Stimulated activated CD4-positive, alpha-beta T cell treated with anti-CD3 and anti-CD28 coated beads, Interleukin-15, amount 100 ng/mL, for 24 hours (primary cell): ENCODE measurements at regions not wholly inside any gene's neighbourhood (a gene's known extent, or its start where the extent isn't known, plus 50 kb on each side); places are given as distances from the start of the nearest gene placed in this dataset.
"Not testable (repeated sequence)": the region's sequence is repeated elsewhere in the genome, so short reads cannot be mapped to it uniquely, and the experiment has no call there.

Experiments used
- DNase-seq: peaks from one replicate; pipeline ENCODE4 v3.0.0-alpha.2; 2020

- no peak for DNase-seq
Measured at GRCh38 chr21:28877318-28877884, 115.3 kb downstream of the LTN1 start.

DNA sequence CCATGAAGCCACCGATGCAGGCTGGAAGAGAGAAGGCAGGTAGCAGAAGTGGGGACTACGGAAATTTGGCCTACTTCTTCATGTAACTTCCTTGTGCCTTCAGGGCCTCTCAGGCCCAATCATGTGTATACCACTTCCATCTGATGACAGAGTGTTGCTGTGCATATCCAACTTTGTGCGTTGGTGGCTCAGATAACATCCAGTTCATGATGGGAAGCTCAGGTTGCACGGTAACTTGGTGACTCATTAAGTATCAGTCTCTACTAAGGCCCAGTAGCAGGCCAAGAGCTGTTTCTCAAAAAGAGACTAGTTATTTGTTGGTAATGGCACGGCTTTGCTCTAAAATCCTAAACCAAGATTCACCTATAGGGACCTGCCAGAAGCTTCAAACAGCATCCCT is 117.6 kb downstream of the LTN1 start:
- no peak for DNase-seq

- no peak for DNase-seq
Measured at GRCh38 chr21:28872218-28872617, 120.5 kb downstream of the LTN1 start.

DNA sequence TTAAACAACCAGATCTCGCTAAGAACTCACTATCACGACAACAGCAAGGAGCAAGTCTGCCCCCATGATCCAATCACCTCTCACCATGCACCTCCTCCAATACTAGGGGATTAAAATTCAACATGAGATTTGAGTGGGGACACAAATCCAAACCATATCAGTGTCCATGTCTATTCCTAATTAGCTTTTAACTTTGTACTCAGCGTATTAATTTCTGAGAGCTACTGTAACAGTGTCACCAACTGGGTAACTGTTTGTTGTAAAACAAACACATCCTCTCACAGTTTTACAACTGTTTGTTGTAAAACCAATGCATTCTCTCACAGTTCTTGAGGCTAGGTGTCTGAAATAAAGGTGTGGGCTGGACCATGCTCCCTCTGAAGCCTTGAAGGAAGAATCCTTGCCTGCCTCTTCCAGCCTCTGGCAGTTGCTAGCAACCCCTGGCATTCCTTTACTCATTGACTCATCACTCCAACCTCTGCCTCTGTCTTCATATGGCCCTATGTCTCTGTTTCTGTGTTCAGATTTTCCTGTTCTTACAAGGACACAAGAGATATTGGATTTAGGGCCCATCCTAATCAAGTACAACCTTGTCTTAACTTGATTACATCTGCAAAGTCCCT is 121.2 kb downstream of the LTN1 start:
- DNase-seq, result no peak

DNA sequence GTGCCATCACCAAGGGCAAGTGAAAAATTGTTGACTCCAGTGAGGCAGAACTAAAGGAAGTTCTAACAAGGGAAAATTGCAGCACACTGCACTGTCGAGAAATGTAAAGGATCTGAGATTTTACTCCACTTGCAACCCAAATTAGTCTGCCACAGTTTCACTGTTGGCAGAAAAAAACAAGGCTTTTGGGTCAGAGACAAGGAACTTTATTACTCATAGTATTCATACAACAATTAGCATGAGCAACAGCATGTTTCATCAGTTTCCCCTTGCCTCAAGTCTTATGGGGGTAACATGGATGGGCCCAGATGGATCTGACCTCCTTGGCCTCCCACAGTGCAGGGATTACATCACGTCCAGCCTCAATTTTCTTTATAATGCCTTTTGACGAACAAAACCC is 125.3 kb downstream of the LTN1 start:
- DNase-seq, result no peak

- no peak for DNase-seq
Measured at GRCh38 chr21:28865488-28866186, 127.0 kb downstream of the LTN1 start.

- DNase-seq, result no peak
Measured at GRCh38 chr21:28858424-28858823, 134.3 kb downstream of the LTN1 start.

- DNase-seq, result no peak
Measured at GRCh38 chr21:28857752-28858151, 134.9 kb downstream of the LTN1 start.

- no peak for DNase-seq
Measured at GRCh38 chr21:28856588-28857250, 136.0 kb downstream of the LTN1 start.

GRCh38 chr21:28852706-28853105 is 140.0 kb downstream of the LTN1 start:
- DNase-seq, result no peak

DNA sequence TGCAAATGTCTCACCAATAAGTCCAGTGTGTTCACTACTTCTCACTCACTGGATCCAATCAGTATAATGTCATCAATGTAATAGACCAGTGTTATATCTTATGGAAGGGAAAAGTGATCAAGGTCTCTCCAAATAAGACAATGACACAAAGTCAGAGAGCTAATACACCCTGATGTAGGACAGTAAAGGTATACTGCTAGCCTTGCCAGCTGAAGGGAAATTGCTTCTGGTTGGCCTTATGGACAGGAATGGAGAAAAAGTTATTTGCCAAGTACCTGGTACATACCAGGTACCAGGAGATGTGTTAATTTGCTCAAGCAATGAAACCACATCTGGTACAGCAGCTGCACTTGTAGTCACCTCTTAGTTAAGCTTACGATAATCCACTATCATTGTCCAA is 141.0 kb downstream of the LTN1 start:
- no peak for DNase-seq

DNA sequence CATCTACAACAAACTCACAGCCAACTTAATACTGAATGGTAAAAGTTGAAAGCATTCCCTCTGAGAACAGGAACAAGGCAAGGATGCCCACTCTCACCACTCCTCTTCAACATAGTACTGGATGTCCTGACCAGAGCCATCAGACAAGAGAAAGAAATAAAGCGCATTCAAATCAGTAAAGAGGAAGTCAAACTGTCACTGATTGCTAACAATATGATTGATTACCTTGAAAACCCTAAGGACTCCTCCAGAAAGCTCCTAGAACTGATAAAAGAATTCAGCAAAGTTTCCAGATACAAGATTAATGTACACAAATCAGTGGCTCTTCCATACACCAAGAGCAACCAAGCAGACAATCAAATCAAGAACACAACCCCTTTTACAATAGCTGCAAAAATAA is 153.4 kb downstream of the LTN1 start:
- DNase-seq, result not testable (repeated sequence)

DNA sequence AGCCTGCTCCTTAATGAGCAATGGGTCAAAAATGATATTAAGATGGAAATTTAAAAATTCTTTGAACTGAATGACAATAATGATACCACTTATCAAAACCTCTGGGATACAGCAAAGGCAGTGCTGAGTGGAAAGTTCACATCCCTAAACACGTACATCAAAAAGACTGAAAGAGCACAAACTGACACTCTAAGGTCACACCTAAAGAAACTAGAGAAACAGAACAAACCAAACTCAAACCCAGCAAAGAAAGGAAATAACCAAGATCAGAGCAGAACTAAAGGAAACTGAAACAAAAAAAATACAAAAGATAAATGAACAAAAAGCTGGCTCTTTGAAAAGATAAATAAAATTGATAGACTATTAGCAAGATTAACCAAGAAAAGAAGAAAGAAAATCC is 155.3 kb downstream of the LTN1 start:
- DNase-seq, result not testable (repeated sequence)

DNA sequence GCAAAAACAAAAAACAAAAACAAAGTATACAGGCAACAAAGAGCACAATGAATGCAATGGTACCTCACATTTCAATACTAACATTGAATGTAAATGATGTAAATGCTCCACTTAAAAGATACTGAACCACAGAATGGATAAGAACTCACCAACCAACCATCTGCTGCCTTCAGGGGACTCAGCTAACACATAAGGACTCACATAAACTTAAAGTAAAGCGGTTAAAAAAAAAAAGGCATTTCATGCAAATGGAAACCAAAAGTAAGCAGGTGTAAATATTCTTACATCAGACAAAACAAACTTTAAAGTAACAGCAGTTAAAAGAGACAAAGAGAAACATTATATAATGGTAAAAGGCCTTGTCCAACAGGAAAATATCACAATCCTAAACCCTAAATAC is 156.1 kb downstream of the LTN1 start:
- DNase-seq, result not testable (repeated sequence)

- DNase-seq, result no peak
Measured at GRCh38 chr21:28834335-28835238, 158.1 kb downstream of the LTN1 start.

- no peak for DNase-seq
Measured at GRCh38 chr21:28833609-28834008, 159.1 kb downstream of the LTN1 start.

DNA sequence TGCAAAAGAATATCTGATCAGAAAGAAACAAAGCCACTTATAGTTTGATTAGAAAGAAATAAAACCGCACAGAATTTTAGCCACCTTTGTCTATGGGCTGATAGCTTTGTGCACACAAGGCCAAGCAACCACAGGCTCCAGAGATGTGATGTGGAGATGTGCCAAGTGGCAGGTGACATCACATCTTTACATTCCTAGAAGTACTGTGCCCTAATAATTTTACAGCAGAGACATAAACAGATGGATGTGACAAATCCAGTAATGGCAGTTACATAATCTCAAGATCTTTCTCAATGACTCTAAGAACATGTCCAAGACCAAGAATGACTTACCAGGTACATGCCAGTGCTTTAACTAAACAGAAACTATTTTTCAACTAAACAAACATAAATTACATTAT is 159.5 kb downstream of the LTN1 start:
- DNase-seq, result no peak

DNA sequence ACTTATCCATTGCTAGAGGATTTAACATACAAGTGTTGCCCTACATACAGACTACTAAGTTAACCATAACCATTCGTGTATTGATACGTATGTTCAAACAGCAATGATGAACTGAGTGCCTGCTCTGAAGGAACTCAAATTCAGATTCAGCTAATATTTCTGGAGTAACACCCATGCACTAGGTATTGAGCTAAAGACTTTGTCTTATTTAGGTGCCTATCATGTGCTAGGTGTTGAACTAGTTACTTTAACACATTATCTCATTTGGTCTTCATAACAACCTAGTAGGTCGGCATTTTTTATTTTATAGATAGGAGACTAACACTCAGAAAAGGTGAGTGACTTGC is 160.0 kb downstream of the LTN1 start:
- DNase-seq, result no peak

DNA sequence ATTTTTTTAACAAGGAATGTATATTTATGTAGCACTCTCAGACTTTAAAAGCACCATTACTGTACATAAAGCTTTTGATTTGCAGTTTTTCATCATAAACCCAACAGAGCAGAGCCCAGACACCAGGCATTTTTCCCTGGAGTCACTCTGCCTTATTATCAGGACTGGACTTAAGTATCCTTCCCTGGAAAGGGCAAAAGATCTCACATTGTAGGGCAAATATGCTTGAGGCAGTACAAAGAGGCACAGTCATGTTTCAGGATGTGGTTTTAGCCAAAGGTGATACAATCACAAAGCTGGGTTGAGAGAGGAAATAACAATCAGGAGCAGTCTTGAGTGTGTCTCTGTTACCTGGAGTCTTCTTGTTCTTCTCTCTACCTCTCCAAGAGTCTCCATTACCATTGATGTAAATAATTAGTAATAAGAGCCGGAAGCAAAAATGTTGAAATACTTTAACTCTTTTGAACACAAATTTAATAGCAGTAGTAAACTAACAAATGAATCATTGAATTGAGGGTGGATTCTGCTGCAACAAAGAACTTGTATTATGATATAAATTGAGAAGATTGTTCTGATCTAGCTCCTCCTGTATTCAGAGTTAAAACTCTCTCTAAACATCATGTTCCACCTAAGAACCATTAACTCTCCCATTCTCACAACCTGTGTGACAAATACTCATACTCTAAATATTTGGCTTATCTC is 160.5 kb downstream of the LTN1 start:
- DNase-seq, result no peak

DNA sequence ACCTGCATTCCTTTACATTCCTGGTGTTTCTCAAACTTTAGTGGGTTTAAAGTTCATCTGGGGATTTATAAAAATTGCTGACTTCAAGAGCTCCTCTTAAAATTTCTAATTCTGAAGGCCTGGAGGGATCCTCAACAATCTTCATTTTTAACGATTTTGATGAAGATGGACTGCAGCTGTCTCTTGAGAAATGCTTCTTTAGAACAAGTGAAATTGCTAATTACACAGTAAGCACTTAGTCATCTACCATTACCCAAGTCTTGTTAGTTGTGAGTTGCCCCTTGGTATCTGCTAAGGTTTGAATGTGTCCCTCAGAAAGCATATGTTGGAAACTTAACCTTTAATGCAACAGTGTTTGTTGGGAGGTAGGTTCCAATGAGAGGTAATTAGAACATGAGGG is 163.7 kb downstream of the LTN1 start:
- no peak for DNase-seq

DNA sequence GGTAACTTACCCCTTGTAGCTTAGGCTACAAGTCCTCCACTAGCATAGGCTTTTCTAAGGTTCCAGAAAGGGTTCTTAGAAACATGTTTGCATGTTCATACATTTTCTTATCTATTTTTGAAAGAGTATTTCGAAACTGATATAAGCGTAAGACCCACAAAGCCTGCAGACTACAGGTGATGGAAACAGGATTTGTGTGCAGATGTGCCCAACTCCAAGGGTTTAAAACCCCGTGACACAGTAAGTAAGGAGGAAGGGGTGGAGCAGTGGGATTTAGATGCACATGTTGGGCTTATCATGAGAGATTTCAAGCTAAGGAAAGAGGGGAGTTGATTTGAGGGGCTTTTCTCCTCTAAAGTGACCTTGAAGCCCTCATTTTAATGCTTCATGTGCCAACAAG is 164.7 kb downstream of the LTN1 start:
- DNase-seq, result no peak

DNA sequence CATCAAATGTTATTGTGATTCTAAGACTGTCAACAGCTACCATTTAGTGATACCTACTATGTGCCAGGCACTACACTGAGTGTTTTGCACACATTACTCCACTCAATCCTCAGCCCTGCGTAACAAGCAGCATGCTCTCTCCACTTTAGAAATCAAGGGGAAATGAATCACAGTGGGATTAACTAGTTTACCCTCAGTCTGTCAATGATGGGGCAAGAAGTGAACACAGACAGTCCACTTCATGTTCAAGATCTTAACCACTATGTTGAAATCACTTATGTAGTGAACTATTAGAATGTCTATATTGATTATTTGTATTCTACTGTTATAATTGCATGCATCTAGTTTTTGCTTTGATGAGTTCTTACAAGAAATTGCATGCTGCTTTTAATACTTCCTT is 165.3 kb downstream of the LTN1 start:
- no peak for DNase-seq
